GM19438 (cell line): ENCODE measurements at regions not wholly inside any gene's neighbourhood (a gene's known extent, or its start where the extent isn't known, plus 50 kb on each side); places are given as distances from the start of the nearest gene placed in this dataset.

Experiments used
- ATAC-seq: cut with Tn5 transposase; IDR thresholded peaks from one replicate; pipeline ENCODE4 v1.9.1; 2021; ENCODE audit warnings: low read depth; ENCODE audit not compliant: unreplicated experiment

DNA sequence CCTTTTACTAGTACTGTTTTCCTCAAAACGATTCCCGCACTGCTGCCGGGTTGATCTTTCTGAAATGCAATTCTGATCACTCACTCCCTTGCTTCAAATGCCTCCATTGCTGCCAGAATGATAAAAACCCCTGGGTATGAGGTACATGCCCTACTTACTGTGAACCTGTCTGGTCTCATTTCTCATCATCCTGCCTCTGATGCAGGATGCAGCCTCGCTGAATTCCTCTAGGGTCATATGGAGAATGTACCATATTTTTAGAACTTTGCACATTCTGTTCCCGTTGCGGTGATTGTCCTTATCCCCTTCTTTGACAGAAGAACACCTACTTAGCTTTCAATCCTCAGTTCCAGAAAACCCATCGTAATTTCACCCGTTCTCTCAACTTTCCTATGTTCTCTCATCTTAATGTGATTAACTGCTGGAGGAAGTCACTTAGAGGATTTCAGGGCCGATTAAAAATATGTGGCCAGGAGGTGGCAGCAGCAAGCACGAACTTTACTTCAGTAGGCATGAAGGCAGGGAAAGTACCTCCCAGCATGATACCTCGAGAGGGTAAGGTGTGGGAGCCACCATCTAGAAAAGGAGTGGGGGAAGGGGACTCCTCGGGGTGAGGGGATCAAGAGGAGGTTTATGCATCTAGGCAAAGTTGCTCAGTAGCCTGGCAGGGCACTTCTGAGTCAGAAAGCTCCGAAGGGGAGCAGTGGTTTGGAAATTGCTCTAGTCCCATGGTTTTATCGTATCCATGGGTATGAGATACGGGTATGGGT, 361.5 kb upstream of the ZP4 start:
- ATAC-seq = peak; percentile 70

DNA sequence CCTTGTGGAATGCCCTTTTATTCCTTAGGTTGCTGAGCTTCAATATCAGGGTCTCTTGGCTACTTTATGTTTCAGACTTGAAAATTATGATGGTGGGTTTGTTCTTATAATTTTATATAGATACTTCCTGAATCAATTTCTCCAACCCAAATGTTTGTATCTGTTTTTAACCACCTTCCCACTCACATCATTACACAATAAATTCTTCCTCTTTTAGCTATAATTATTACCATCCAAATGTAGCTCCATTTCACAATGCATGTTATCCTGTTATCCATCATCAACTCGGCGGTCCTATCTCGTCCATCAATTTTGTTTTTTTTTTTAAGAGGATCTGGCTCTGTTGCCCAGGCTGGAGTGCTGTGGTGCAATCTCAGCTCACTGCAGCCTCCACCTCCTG, 357.6 kb upstream of the ZP4 start:
- ATAC-seq = no peak

DNA sequence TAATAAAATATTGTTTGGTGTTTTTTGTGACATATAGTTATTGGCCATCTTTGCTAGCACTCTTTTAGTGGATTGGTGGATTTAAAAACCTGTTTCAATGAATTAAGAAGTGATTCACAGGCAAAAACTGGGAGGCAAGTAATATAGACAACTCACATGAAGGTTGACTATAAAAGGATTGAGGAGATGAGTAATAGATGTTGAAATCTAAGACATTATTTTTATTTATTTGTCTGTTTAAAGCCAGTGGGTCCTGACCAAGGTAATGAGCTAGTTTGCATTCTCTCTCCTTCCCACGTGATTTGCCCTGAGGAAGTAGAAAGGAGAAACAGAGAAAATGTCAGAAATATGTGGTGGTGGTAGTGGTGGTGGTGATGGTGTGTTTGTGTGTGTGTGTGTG, 351.5 kb upstream of the ZP4 start:
- ATAC-seq = no peak

DNA sequence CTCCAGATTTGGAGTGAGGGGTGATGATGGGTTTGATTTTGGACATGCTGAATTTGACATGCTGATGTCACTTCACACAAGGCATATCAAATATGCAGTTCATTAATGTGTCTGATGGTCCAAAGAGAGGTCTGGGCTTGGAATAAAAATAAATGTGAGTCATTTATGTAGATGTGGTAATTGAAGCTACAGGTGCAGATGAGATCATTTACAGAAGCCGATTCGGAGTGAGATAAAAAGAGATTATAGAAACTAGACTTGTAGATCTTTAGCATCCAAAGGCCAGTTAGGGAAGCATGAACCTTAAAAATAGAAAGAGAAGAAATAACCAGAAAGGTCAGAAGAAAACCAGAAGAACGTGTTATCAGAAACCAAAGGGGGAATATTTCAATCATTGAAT, 350.9 kb upstream of the ZP4 start:
- ATAC-seq = no peak

DNA sequence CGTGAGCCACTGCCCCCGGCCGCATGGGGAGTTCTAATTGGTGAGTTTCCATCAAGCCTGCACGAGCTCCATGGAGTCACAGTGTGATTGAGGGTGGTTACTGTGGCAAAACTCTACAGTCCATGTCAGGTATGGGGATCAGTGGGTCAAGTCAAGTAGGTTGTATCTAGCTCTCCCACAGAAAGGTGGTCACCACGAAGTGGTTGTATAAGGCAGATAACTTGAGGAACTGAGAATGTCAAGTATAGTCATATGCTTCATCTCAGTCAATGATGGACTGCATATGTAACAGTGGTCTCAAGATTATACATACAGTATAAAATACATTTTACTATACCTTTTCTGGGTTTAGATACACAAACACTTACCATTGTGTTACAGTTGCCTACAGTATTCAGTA, 348.6 kb upstream of the ZP4 start:
- no peak for ATAC-seq

DNA sequence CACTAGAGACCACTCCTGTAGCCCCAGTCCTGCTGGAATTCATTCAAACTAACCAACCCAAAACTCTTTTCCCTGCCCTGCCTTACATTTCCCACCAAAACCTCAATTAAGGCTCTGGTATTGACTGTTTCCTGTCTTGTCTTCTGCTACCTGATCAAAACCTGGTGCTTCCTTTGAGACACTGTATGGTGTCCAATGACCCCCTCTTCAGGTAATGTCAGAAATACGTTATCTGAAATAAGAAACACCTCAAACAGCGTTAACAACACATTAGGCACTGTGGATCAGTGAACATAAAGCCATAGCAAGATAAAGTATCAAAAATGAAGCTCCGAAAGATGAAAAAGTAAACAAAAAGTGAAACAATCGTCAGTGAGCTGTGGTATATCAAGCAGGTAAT, 343.2 kb upstream of the ZP4 start:
- no peak for ATAC-seq

DNA sequence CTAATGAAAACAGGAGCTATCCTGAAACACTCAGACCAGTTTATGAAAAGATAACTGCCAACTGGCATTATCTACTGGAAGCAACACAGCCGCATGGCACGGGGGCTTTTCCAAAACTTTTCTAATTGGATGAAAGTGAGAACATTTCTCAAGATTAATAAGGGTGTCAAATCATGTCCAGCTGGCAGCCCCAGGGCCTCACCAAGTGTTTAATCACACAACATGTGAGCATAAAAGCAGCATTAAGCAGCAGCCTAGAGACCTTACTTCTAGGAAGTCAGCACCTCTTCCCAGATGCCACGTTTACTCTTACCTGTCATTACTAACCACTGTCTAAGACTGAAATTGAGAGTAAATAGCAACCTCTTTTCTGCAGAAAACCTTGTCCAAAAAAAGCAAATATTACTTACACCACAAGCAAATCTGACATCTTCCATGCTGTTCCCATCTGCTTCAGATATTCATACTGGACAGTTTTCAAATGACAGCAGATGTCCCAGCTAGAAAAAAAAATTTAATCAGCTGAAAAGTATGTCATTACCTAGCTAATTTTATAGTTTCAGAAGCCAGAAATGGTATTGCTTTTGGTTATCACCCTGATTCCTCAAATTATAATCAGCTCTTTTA, 341.5 kb upstream of the ZP4 start:
- no peak for ATAC-seq

DNA sequence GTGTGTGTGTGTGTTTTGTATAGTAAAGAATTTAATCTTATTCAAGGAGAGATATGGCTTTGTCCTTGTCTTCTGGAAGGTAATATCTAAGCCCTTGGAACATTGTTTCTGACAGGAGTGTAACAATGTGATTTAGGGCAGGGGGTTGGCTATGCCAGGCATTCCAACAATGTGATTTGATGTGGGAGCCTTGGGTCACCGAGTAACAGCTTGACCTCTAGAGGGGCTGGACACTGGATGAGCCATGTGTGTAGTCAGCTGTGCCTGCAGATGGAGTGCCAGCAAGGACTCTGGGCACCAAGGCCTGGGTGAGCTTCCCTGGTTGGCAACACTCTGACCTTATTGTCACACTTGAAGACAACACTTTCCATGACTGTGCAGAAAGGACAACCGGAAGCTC, 336.1 kb upstream of the ZP4 start:
- ATAC-seq = no peak

DNA sequence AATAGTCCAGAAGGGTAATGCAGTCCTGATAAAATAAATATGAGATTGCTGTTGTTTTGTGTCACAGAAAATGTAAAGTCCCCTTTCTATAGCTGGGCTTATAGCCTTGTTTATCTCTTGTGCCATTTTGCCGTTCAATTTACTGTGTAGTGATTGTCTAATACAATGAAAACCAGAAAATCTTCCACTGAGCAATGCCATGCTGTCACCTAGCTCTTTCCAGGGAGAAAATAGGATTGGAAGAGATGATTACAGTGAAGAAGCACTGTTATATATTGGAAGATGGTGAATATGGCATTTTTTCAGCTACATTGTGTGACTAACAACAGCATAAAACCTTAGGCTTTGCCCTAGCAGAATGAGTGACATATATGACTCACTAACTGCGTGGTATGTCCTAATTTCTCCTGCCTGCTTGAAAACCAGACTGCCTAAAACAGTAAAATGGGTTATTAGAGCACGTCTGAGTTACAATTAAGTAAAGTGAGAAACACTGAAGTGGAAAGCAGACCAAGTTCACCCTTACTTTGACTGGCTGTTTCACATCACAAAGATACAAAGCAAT, 332.4 kb upstream of the ZP4 start:
- no peak for ATAC-seq

DNA sequence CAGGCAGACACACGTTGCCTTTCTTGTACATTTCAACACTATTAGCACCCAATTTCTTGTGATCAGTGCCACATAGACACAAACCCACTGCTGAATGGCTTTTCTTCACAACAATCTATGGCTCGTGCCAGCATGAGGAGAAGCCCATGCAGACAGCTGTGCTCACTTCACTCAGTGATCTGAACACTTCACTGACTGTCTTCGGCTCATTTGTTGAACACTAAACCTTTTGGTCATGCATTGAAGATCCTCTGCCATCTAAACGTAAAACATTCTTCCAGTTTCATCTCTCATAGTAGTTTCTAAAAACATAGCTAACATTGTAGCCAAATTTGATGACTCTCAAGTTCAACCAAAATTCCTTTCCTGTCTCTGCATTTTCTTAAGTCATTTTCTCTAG, 331.0 kb upstream of the ZP4 start:
- no peak for ATAC-seq

DNA sequence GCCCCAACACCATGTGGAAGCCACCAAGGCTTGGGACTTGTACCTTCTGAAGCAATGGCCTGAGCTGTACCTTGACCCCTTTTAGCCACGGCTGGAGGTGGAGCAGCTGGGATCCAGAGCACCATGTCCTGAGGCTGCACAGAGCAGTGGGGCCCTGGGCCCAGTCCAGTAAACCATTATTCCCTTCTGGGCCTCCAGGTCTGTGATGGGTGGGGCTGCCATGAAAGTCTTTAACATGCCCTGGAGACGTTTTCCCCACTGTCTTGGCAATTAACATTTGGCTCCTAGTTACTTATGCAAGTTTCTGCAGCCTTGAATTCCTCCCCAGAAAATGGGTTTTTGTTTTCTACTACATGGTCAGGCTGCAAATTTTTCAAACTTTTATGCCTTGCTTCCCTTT, 323.7 kb upstream of the ZP4 start:
- no peak for ATAC-seq

DNA sequence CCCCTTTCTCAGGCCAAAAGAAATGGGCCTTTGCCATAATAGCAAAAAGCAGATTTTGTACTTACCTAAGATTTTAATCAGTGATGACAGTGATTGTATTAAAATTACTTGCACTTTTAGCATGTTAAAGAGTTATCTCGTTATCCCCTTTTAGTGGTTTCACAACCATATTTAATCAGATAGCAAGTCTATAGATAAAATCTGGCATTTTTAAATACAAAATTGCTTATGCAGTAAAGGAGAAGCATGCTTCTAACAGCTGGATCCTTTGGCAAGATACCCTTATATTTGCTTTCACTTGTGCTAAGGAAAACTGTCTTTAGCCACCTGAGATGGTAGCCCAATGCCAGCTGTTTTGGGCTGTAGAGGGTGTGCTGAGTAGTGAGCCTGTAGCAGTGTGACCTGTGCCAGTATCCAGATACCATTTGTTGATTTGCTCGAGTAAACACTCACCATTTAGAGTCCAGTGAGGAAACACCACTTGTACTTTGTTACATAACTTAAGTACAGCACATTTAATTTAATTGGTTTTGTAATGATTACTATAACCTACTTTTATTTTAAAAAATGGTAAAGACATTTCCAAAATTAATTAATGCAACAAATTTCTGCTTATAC, 314.4 kb upstream of the ZP4 start:
- ATAC-seq = no peak

DNA sequence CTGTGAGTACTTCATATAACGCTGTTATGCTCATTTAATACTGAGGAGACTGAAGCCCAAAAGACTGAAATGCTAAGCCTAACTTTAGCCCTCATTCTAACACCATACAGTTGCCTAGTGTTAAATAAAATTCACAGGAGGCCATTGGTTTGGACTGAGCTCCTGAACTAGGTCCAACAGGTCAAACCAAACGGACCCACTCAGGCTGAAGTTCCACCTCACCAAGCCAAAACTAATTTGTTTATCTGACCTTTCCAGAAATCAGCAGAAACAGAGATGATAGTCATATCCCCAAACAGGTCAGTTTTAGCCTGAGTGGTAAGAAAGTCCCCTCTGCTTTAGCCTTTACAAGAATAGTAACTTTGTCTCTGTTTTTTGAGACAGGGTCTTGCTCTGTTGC, 311.3 kb upstream of the ZP4 start:
- ATAC-seq = no peak

DNA sequence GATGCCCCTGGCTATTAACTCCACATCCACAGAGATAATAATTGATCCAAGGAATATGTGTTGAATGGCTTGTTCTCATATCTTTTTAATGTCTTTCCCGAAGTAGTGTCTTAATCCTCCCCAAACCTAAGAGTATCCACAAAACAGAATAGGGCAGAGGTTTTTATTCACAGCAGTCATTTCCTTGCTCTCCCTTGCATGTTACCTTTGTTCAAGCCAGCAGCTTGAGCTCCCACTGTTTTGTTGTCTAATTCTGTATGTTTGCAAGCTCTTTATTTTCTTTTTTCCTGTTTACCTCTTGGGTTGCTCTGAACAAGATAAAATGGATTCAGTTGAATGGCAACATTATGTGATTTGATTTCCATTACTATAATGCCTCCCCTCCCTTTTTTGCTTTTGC, 308.6 kb upstream of the ZP4 start:
- no peak for ATAC-seq

DNA sequence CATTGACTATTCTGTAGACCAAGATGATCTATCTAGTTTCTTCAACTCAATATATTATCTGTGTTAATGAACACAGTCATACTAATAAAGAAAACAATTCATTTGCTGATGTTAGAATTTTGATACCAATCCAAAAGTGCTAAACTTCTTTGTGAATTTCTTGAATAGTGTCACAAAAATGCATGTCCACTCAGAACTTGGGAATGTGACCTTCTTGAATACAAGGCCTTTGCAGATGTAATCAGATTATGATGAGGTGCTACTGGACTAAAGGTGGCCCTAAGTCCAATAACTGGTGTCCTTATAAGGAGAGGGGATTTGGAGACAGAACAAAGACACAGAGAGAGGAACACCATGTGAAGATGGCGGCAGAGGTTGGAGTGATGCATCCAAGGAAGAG, 305.8 kb upstream of the ZP4 start:
- no peak for ATAC-seq

DNA sequence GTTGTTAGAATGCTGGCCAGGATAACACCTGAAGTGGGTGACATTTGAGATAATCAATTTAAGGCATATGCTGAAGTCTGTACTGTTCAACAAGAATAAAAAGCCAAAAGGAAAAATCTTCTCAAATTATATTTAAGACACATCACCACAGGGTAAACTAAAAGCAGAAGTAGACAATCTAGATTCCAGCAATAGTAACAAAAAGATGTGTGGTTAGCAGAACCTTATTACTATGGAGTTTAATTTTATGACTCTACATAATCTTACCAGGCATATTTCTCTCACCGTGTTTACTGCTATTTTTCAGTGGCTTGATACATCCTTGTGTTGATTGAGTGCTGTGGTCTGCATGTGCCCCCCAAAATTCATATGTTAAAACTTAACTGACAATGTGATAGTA, 300.4 kb upstream of the ZP4 start:
- no peak for ATAC-seq

DNA sequence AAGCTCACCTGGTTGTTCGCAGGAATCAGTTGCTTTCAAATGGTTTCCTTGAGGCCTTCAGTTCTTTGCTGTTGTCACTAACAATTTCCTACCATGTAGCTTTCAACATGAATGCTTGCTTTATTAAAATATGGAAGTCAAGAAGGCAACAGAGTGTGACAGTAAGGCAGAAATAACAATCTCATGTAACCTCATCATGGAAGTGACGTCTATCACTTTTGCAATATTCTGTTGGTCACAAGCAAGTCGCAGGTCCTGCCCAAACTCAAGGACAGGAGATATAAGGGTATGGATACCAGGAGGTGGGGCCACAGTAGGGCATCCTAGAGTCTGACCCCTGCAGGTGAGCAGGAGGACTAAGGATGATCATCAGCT, 296.8 kb upstream of the ZP4 start:
- no peak for ATAC-seq

DNA sequence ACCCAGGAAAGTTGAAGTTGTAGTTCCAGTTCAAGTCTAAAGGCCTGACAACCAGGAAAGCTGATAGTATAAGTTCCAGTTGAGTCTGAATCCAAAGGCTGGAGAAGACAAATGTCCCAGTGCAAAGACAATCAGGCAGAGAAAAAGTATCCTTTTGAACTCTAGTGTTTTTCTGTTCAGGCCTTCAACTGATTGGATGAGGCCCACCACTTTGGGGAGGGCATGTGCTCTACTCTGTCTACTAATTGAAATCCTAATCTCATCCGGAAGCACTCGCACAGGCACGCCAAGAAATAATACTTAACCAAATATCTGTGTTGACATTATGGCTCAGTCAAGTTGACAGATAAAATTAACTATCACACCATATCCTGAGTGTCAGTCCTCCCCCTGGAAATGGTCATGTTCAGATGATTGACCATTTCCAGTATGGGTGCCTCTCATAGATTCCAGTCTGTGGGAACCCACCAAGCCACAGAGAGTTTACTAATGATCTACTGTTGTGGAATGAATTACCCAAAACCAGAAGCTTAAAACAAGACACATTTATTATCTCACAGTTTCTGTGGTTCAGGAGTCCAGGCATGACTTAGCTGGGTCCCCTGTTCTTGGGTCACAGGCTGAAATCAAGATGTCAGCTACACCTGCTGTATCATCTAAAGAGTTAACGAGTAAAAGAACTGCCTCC, 296.3 kb upstream of the ZP4 start:
- no peak for ATAC-seq

DNA sequence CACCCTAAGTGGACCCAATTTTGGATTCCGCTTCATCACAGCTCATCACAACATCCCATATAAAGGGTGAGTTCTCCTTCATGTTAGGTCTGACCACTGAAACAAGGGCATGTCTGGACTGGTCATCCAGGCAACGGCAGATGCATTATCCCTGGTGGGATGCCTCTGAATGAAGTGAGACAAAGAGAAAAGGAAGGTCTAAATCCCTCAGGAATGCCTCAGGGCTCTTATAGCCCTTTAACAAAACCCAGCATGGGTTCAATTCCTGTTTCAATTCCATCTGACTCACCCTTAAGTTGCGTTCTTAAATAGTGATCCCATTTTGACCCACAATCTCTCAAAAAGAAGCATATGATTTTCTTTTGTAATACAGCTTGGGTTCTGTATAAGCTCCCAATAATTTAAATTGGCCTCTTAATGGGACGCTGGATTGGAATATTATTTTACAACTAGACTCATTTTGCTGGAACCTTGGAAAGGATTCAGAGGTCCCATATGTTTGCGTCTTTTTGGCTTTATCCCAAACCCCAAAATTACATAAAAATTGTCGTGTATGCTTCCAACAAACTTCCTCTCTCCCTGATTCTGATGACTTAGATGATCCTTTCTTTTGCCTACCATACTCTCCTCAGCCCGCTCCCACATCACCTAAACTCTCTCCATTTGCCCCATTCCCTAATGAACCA, 287.4 kb upstream of the ZP4 start:
- no peak for ATAC-seq

DNA sequence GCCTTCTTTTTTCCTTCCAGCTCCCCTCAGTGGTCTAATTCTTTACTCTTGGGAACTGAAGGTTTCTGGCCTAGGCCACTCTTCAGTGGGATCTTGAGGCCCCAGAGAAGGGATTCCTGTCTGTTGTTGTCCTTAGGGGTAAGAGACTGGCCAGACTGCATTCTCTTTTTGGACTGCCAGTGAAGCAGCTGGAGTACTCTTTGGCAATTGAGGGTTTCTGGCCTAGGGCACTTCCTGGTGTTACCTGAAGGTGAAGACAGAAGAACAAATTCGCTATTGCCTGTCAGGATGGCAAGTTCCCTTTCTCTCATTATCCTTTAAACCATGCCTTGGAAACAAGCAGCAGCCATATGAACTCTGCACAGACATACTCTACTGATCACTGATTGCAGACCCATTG, 286.6 kb upstream of the ZP4 start:
- ATAC-seq = no peak

DNA sequence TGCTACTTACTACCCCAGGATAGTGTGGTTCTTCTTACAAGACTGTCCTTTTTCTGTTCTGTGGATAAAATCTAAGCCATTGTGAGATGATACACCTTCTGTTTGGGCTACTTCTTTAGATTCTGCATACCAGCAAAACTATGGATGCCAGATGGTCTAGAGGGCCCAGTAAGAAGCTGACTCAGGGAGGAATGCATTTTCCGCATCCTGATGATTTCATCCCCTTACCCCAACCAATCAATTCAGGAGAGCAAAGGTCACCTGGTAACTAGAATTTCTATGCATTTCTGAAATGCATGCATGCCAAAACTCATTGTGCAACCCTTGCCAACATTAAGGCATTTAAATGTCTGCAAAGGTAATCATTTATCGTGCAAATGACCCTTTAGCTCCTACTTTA, 285.7 kb upstream of the ZP4 start:
- no peak for ATAC-seq
